ENCODE measurements at regions not wholly inside any gene's neighbourhood (a gene's known extent, or its start where the extent isn't known, plus 50 kb on each side); places are given as distances from the start of the nearest gene placed in this dataset.
"Not testable (repeated sequence)": the region's sequence is repeated elsewhere in the genome, so short reads cannot be mapped to it uniquely, and the experiment has no call there.

DNA sequence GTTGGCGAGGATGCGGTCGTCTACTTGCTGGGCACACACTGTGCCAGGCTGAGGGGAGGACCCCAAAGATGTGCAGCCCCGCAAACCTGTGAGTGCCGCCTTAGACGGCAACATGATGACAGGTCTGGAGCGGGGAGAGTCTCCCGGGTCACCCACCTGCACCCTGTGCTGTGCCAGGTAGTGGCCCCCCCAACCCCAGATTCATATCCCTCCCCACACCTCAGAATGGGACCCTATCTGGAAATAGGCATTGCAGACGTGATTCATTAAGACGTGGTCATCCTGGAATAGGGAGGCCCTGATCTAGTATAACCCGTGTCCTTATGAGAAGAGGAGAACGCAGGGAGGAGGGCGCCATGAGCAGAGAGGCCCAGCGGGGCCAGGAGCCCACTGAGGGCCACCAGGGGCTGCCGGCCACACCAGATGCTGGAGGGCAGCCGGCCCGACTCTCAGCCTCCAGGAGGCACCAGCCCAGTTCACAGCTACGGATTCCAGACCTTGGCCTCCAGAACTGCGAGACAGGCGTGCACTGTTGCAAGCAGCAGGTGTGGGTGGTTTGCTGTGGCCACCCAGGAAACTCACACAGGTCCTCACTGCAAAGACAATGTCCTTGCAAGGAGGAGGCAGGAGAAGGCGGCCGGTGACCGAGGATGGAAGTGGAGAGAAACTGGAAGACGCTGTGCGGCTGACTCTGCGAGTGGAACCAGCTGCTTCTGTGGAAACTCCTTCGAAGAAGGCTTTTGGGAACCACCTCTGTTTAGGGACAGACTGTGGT is 131.9 kb upstream of the LPCAT1 start:
- Histone ChIP-seq H3K27me3 (peaks cover 0 to 97% (median 15%) of the 10 kb centered on the region in 4 donors), H3K4me1 (peaks cover 10 to 19% (median 15%) of the 10 kb centered on the region in 4 donors), H3K9me3 (no peaks in the 10 kb centered on the region), H3K4me3 (no peak overlapping the region), H3K27ac (replicated peaks in 1 of 4) (no peak overlapping the region), H3K36me3 (no peaks in the 10 kb centered on the region)
- no peak for DNase-seq (ENCODE audit: extremely low spot score)
- 85% methylated on average over 16 of the region's 27 CpGs for WGBS
- intact Hi-C loops (cut with DNase I), result no loop called here
- no peak for TF ChIP-seq POLR2A (IDR thresholded peaks at IDR 0.05; ENCODE audit: low read depth)
- no peak for TF ChIP-seq EP300 (IDR thresholded peaks at IDR 0.05)
- TF ChIP-seq POLR2AphosphoS5 (IDR thresholded peaks at IDR 0.05), result no peak
- no peak for TF ChIP-seq CTCF (IDR thresholded peaks at IDR 0.05)

GRCh38 chr5:1654786-1655495 is 131.2 kb upstream of the LPCAT1 start:
- TF ChIP-seq EP300 (IDR thresholded peaks at IDR 0.05) (no peak), POLR2A (IDR thresholded peaks at IDR 0.05; ENCODE audit: low read depth) (no peak), CTCF (IDR thresholded peaks at IDR 0.05) (no peak), POLR2AphosphoS5 (IDR thresholded peaks at IDR 0.05) (no peak)
- no peak overlapping the region for H3K4me3 ChIP-seq
- no peak for DNase-seq (ENCODE audit: extremely low spot score)
- H3K27ac ChIP-seq (replicated peaks in 1 of 4), result no peak overlapping the region
- peaks cover 0 to 95% (median 15%) of the 10 kb centered on the region in 4 donors for H3K27me3 ChIP-seq
- WGBS, result 87% methylated on average over 3 of the region's 13 CpGs
- no peaks in the 10 kb centered on the region for H3K9me3 ChIP-seq
- no peaks in the 10 kb centered on the region for H3K36me3 ChIP-seq
- intact Hi-C loops (cut with DNase I), result no loop called here
- H3K4me1 ChIP-seq, result peaks cover 10 to 19% (median 15%) of the 10 kb centered on the region in 4 donors

DNA sequence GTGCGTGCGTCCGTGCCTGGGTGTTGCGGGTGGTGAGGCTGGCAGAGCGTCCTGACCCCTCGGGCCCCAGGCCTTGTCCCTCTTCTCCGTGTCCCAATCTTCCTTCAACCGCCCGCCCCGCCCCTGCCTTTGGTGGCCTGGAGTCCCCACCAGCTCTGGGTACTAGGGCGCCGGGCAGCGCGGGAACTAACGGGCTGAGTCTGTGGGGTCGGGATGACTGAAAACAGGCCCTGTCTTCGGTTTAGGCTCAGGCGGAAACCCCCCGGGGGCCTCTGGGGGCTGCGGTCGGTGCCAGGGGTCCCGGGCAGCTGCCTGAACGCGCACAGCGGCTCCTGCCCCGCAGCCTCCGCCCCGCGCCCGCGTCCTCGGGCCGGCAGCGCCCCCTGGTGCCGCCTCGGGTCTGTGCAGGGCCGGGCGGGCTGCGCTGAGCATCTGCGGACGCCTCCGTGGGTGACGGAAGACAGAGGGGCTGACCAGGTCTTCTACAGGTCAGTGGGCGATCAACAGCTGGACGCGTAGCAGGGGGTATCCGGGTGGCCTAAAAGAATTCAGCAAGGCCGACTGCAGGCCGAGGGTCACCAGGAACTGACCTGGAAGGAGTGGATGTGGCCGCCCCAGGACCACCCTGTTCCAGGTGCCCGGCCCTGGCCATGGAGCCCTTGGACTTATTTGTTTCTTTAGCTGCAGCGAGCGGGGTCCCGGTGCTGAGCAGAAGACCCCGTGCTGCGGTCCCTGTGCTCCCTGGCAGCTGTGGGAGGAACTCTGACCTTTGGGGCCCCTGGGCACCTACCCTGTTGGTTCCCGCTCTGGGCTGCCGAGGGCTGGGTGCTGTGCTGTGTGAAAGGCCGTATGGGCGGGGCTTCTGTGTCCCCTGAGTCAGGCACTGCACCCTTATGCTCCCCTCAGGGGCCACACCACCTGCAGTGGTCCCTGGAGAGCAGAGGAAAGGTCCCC is 130.2 kb upstream of the LPCAT1 start:
- intact Hi-C loops (cut with DNase I); DNase-seq (ENCODE audit: extremely low spot score); H3K9me3 ChIP-seq; H3K36me3 ChIP-seq; H3K27ac ChIP-seq (replicated peaks in 1 of 4): not testable (repeated sequence)
- peaks cover 10 to 19% (median 15%) of the 10 kb centered on the region in 4 donors for H3K4me1 ChIP-seq
- H3K27me3 ChIP-seq, result peaks cover 0 to 89% (median 15%) of the 10 kb centered on the region in 4 donors
- WGBS, result 16% methylated on average over 15 of the region's 60 CpGs
- TF ChIP-seq CTCF (IDR thresholded peaks at IDR 0.05), result peak; percentile 39 to 58 (median 43)
- H3K4me3 ChIP-seq, result peak overlapping the region in 2 of 4 donors; percentile 12 to 36

- 14% methylated on average over 17 of the region's 35 CpGs for WGBS
- DNase-seq (ENCODE audit: extremely low spot score), result no peak
- Histone ChIP-seq H3K27me3 (peaks cover 0 to 85% (median 15%) of the 10 kb centered on the region in 4 donors), H3K36me3 (no peaks in the 10 kb centered on the region), H3K27ac (replicated peaks in 1 of 4) (no peak overlapping the region), H3K9me3 (no peaks in the 10 kb centered on the region), H3K4me3 (peak overlapping the region in 2 of 4 donors; percentile 12 to 36), H3K4me1 (peaks cover 10 to 19% (median 15%) of the 10 kb centered on the region in 4 donors)
- intact Hi-C loops (cut with DNase I), result no loop called here
- TF ChIP-seq CTCF (IDR thresholded peaks at IDR 0.05) (no peak), POLR2A (IDR thresholded peaks at IDR 0.05; ENCODE audit: low read depth) (no peak), POLR2AphosphoS5 (IDR thresholded peaks at IDR 0.05) (no peak), EP300 (IDR thresholded peaks at IDR 0.05) (no peak)
Measured at GRCh38 chr5:1652873-1653697, 129.3 kb upstream of the LPCAT1 start.
